ENCODE measurements at regions not wholly inside any gene's neighbourhood (a gene's known extent, or its start where the extent isn't known, plus 50 kb on each side); places are given as distances from the start of the nearest gene placed in this dataset.

GRCh38 chr2:151161821-151162551 lies 99.7 kb downstream of the RBM43 start:
- TF ChIP-seq TAF1 (IDR thresholded peaks at IDR 0.05; ENCODE audit: low read depth) (no peak), FOXM1 (IDR thresholded peaks at IDR 0.05; ENCODE audit: borderline replicate concordance, low read depth) (no peak), REST (IDR thresholded peaks at IDR 0.05; ENCODE audit: low read depth) (no peak)
